HG03469 (cell line): ENCODE measurements at regions not wholly inside any gene's neighbourhood (a gene's known extent, or its start where the extent isn't known, plus 50 kb on each side); places are given as distances from the start of the nearest gene placed in this dataset.

Experiments used
- ATAC-seq: cut with Tn5 transposase; IDR thresholded peaks from one replicate; pipeline ENCODE4 v1.9.1; 2021; ENCODE audit warnings: mild to moderate bottlenecking, moderate library complexity, moderate number of reproducible peaks; ENCODE audit not compliant: unreplicated experiment

DNA sequence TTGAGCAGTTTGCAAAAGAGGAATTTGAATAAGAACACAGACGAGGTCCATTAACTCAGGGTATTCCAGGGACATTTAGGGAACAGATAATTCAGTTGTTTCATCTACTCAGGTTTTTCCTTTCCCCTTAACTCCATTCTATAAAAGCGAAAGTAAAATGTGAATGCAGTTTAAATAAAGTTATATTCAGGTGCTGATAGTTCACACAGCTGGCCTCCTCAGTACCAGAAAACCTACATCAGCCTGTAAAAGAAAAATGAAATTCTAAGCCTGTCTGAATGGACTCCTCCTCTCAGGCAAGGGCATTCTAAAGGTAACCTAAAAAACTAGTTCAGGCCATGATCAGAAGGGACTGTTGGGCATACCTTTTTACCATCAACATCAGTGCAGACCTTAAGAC lies 873.8 kb downstream of the SUCLG1 start:
- no peak for ATAC-seq

DNA sequence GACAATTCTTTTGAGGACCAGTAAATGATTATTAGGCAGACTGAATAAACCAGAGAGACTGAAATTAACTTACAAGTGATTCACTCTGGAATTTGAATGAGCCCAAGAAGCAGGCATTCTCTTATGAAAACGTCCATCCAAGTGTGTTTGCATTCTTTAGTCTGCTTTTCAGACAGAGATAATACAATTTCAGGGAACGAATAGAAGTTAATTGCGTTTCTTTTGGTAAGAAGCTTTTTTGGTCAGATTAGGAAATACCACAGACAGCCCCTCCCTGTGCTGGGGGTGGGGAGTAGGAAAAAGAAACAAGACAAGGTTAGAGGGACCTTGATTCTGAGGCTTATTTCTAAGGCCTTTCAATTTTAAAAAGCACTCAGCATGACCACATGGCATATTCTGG lies 874.4 kb downstream of the SUCLG1 start:
- no peak for ATAC-seq

DNA sequence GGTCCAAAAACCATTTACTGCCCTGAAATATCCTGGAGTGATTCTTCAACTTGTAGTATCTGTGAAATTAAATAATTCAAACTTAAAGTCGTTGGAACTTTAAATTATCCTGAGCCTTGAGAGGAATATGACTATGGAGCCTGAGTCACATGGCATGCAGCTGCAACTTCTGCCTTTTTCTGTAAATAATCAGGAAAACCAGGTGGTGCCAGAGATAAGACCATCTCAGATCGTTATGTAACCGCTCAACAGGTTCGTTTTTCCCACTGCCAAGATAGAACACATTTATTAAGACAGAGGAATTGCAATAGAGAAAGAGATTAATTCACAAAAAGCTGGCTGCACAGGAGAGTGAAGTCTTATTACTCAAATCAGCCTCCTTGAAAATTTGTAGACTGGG lies 876.5 kb downstream of the SUCLG1 start:
- no peak for ATAC-seq

DNA sequence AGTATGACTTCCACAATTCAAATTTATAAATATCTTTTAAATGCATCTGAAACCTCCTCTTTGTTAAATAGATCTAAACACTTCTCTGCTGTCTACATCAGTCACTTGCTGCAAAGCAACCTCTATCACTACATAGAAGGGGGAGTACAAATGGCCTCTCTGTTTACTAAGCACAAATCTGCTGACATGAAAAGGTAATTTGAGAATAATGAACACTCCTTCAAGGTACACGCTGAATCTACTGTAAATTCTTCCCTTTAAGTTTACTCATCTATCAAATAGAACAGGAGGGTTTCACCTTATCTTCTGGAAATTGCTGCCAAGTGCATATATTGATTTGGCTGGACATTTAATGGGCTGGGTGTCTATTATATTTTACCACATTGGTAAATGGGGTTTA lies 879.6 kb downstream of the SUCLG1 start:
- no peak for ATAC-seq

DNA sequence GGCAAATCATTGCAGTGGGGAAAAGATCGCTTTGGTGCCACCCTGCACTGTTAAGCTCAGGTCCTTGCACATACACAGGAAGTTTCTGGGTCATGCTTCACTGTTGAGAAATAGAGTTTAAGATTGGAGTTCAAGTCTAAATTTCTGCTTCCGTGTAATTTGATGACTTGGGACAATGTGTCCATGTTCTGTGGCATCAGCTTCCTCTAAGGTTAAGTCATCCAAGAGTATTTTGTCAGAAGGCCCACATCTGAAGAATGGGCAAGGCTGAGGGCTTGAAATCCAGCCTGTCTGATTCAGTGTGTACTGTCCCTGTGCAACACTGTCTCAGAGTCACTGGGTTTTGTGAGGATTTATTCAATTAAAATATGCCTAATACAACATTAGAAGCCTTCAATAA lies 880.7 kb downstream of the SUCLG1 start:
- no peak for ATAC-seq

DNA sequence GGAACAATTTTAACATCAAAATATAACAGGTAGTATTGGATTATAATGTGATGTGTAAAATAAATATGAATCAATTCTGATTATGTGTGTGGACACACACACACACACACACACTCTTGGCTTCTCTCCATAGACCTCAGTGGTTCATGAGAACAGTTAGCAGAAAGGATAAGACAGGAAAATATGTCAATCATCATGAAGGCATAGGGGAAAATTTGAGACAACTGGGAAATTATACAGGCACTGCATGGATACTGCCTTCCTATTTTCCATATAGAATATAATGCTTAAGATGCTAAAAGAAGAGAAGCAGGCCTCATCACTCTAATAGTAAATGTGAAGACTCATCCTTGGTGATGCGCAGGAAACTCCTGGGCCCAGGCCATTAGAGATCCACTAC lies 884.5 kb downstream of the SUCLG1 start:
- no peak for ATAC-seq

DNA sequence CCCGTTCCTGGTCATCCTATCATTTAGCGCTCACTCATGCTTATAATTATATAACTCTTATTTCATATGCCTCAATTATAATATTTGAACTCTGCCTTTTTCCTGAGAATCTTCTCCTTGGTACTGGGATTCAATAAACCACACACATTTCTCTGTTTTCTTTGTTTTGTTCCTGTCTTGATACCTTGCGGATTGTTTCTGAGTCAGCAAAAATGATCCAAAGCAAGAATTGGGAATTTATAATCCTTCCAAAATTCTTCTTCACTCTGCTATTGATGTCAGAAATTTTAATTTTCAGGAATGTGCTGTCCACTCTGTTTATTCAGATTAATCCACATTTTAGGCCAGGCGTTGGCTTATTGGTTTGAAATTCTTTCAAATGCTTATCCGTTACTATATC lies 886.0 kb downstream of the SUCLG1 start:
- ATAC-seq, result no peak

DNA sequence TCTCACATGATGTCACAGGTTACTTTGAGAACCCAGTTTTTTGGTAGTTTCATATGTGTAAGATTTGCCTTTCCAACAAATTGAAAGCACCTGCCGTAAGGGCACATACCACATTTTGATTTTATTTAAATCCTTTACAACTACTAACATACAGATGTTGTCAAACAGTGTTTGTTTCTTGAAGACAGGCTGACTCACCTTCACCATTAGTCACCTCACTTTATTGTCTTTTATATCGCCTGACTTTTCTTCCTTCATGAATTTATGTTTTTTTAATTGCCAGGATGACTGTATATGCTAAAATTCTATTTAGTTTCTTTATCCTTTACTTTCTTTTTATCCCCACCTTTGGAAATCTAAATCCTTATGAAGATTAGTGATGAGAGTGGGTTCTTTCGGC lies 886.7 kb downstream of the SUCLG1 start:
- ATAC-seq, result no peak

DNA sequence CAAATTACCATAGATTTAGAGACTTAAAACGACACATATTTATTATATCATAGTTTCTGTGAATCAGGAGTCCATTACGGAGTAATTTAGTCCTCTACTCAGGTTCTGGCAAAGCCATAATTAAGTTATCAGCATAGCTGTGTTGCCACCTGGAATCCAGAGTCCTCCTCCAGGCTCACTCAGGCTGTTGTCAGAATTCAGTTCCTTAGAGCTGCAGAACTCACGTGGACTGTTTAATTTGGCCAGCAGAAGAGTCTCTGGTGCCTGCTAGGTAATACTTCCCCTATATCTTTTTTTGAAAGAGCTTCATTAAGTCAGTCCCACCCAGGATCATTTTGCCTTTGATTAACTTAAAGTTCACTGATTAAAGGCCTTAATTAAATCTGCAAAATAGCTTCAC lies 891.5 kb downstream of the SUCLG1 start:
- no peak for ATAC-seq

DNA sequence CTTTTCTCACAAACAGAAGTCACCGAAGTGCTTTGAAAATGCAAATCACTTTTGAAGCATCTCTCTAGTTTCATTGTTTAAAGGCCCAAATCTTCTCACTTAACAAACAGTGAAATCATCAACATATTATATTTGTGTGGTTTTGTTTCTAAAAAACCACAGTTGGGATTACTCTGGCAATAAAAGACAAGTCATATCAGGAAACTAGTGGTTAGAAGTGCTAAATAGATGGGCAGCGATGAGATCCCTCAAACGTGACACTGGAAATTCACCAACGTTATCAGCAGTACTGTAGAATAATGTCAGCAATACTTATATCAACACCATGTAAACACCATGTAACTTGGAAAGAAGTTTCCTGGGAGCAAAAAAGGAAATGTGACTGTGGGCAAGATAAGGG lies 893.5 kb downstream of the SUCLG1 start:
- no peak for ATAC-seq

DNA sequence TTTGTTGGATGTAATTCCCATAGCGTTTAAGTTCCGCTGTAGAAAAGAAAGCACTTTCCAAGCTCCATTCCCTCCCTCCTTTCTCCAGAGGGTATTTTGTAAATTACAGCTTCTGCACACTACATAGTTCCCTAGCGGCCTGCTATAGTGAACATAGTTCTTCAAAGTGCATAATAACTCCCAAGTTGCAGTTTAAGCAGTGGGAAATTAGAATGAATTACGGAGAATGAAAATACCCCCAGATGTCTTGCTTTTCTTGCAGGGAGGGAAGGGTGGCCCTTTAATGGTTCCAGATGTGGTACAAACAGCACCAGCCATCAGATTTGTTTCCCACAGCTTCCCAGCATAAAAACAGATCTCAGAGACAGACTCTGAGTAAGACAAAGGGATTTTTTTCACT lies 893.9 kb downstream of the SUCLG1 start:
- ATAC-seq, result no peak

DNA sequence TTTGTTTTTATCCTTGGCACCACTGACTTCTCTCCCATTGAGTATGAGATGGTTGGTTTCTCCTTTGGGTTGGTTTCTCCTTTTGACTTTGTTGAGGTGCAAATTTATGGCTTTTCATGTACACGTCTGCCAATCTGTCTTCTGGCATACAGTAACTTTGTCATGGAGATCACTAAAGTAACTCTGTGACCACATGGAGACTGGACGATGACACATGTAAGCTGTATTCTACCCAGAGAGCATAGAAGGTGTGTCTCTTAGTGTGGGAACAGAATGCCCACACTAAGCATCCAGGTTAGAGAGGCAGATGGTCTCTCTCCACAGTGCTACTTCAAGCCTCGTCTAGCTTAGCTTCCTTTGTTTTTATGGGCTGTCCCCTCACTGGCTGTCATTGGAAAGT lies 897.5 kb downstream of the SUCLG1 start:
- ATAC-seq, result no peak

DNA sequence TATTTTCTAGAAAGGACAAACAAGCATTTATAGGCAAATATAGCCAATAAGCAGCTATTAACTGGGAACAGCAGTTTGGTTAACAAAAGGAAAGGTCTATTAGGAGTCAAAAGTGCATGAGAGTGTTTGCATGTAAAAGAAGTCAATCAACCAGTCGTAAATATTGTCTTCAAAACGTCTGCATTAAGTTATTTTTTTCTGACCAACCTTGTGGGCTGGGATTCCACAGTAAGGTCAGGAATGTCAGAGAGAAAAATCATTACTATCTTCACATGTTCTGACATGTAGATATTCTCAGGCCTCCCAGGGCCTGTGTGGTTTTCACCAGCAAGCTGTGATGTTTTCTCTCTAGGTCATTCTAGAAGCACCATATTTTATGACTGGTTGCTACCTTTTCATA lies 922.5 kb downstream of the SUCLG1 start:
- ATAC-seq, result no peak

DNA sequence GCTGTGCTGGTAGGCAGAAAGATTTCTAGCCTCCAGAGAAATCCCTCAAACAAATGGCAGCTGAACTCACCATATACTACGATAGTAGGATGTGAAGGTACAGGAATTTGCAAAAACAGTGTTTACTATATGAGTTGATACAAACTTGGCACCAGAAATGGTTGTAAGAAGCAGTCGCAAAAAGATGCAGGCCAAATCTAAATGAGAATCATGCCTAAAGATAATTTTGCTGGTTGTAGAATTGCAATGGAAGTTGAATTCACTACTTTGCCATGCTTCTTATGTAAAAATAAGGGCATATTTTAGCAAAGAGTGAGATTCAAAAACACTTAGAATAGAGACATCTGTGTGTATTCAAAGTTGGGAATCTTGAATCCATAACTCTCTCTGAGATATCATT lies 924.7 kb downstream of the SUCLG1 start:
- no peak for ATAC-seq

DNA sequence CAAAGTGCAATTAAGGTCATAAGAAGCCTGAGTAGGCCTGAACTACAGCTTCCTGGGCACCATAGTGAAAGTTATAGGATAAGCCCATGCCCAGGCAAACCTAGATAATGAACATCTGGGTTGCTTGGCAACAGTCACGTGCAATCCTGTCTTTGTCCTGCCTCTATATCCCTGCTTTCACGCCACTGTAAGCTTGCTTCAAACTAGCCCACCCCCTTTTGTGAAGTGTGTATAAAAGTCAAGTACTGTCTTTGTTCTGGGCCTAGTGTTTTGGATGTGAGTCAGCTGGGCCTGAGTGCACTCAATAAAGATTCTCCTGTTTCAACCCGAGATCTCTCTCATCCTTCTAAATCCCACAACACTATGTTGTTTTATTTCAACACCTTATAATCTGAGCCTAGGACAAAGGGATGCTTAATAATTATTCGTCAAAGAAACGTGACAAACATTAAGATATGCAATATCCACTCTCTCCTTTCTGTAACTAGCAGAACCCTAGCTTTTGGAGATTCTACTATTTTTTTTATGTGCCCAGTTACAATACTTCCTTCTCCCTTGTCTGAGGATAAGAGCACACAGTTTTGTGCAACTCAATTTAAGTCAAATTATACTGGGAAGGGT lies 927.8 kb downstream of the SUCLG1 start:
- ATAC-seq, result no peak

DNA sequence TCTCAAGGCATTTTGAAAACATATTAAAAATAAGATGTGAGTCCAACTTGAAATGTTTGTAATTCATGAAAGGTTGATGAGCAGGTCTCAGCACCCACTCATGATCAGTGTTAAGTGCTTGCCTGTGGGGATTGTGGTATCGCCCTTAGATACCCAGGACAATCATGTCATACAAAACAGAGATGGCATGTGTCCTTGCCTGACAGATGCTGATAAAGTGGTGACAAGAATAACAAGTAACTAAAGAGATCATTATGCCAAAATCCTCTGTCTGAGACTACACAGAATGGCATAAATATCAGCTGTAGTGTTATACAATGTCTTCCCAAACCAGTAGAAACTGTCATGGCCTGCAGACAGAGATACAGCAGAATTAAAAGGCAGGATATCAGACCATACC lies 930.3 kb downstream of the SUCLG1 start:
- ATAC-seq, result no peak

DNA sequence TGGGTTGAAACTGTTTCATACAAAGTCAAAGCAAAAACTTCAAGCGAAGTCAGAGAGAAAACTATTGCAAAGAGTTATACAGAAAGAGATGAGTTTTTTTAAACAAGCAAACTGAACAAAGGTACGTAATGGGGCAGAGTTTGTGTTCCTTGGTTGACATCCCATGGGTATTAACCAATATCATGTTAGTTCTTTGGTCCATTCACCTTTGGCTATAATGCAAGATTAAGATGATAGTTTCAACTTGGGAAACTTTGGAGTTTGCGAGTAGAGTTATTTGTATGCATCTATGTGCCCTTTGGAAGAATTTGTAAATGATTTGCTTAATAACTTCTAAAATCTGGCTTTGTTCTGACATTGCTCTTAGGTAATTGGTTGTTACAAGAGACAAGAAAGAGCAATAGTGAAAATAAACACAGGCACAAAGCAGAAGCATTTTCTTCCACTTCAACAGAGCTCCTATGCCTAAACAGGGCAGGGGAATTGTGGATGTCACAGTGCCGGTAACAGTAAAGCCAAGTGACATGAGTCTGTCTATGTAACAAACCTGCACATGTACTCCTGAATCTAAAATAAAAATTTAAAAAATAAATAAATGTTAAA lies 936.1 kb downstream of the SUCLG1 start:
- no peak for ATAC-seq

DNA sequence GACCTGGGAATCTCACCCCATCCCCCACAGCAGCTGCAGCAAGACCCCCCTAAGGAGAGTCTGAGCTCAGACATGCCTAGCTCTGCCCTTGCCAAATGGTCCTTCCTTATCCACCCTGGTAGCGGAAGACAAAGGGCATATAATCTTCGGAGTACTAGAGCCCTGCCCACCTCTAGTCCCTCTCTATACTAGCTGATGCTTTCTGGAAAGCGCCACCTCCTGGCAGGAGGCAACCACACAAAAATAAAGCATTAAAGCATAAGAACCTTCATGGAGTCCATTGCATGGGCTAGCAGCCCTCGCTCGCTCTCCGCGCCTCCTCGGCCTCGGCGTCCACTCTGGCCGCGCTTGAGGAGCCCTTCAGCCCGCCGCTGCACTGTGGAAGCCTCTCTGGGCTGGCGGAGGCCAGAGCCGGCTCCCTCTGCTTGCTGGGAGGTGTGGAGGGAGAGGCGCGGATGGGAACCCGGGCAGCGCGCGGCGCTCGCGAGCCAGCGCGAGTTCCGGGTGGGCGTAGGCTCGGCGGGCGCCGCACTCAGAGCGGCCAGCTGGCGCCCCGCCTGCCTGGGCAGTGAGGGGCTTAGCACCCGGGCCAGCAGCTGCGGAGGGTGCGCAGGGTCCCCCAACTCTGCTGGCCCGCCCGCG lies 941.2 kb downstream of the SUCLG1 start:
- ATAC-seq, result no peak

DNA sequence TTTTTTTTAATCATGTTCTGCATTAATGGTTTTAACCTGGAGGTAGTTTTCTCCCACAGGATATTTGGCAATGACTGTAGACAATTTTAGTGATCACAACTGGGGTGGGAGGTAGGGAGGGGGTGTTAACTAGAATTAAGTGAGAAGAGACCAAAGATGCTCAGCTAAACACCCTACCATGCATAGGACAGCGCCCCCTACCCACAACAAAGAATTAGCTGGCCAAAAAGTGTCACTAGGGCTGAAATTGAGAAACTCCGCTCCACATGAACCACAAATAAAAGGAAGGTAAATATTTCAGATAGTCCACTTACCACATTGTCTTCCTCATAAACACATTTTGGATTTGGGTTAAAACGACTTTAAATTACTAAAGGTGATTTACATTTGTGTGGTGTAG lies 942.6 kb downstream of the SUCLG1 start:
- ATAC-seq, result no peak

DNA sequence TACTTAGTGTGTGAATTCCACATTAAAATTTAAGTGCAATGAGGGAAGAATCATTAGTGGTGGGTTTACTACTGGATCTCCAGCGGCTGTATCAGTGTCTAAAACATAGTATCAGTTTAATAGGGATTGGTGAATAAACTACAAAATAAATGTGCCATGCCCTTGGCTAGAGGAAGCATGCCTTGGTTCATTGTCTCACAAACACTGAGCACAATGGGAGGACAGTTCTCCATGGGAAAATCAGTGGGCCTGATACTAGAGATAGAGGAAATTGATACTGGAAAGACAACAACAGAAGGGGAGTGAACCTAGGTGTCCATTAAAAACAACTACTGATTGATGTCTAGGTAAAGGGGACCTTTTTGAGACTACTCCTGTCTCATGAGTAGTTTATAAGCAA lies 971.6 kb downstream of the SUCLG1 start:
- ATAC-seq, result no peak

DNA sequence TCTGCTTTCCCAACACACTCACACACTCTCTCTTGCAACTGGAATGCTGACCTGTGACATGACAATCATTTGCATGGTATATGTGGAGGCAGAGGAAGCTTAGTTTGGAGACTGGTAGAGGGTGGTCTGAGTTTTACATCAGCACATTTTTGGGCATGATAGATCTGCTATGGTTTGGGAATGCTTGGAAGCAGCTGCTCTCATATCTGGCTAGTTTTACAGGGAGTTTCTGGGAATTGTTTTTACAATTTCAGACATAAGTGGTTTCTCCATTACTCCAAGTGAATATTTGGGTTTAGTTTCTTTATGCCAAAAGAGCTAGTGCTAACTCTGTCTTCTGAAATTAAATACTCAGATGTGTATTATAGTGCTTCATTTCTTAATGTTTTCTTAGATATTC lies 977.6 kb downstream of the SUCLG1 start:
- ATAC-seq, result no peak

DNA sequence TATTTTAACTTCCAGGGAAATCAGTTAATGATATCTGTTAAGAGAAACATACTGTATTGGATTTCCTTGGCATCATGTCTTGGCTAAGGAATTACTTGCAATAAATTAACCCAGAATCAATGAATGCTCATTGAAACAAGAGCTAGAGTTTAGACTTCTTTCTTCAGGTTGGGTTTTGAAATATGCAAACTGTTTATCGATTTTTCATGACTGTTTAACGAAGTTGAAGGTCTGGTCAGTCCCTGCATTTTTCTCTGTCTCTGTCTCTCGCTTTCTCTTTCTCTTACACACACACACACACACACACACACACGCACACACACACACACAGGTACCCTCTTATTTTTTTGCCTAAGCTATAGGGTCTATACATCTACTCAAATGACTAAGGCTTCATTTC lies 981.0 kb downstream of the SUCLG1 start:
- no peak for ATAC-seq

DNA sequence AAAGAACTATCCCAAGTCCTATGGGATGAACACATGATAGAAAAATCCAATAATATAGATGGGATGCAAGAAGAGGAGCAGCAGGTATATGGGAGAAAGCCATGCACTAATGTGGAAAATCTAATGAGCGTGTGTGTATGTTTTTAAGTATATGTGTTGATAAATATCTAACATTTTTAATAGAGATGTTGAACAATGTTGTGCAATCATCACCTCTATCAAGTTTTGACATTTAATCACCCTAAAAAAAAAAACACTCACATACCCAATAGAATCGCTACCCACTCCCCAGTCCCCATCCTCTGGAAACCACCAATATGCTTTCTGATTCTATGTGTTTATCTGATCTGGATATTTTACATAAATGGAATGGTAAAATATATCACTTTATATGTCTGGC lies 983.7 kb downstream of the SUCLG1 start:
- no peak for ATAC-seq
